ENCODE measurements at regions not wholly inside any gene's neighbourhood (a gene's known extent, or its start where the extent isn't known, plus 50 kb on each side); places are given as distances from the start of the nearest gene placed in this dataset.
"Not testable (repeated sequence)": the region's sequence is repeated elsewhere in the genome, so short reads cannot be mapped to it uniquely, and the experiment has no call there.

DNA sequence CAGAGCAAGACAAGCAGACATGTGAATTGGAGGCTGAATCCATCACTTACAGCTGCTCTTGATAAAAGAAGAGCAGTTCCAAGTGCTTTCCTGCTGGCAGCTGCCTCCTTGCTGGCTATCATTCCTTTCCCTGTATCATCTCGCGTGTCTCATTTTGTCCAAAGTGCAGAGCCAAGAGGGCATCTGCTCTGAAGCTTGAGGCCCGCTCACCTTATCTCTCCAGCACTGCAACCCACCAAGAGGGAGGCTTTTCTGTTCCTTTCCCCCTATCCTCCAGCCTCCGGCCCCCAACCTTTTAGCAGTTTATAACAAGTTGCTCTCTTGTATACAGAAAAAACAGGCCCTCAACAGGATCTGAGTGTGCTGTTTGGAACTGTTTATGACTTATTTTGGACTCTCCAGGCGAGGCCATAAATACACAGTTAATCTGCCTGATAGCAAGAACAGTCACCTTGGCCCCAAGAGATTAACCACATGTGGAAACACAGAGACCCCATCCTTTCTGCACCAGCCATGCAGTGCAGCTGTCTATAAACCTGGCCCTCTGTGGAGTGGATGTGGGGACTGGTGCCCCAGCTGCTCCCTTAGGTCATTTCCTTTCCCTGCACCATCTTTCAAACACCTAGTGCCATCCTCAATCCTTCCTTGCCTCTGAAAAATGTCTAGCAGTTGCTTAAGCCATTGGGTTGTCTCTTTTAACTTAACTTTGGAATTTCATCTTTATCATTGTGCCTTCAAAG is 172.5 kb upstream of the FERMT1 start:
- TF ChIP-seq, protein P1, sequence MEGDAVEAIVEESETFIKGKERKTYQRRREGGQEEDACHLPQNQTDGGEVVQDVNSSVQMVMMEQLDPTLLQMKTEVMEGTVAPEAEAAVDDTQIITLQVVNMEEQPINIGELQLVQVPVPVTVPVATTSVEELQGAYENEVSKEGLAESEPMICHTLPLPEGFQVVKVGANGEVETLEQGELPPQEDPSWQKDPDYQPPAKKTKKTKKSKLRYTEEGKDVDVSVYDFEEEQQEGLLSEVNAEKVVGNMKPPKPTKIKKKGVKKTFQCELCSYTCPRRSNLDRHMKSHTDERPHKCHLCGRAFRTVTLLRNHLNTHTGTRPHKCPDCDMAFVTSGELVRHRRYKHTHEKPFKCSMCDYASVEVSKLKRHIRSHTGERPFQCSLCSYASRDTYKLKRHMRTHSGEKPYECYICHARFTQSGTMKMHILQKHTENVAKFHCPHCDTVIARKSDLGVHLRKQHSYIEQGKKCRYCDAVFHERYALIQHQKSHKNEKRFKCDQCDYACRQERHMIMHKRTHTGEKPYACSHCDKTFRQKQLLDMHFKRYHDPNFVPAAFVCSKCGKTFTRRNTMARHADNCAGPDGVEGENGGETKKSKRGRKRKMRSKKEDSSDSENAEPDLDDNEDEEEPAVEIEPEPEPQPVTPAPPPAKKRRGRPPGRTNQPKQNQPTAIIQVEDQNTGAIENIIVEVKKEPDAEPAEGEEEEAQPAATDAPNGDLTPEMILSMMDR (IDR thresholded peaks at IDR 0.05; ENCODE audit: control insufficient read depth, extremely low read depth, insufficient read depth) = no peak
- DNase-seq (ENCODE audit: low read depth) = no peak
- no peak overlapping the region for H3K4me3 ChIP-seq (ENCODE audit: low read depth, low read length)

DNA sequence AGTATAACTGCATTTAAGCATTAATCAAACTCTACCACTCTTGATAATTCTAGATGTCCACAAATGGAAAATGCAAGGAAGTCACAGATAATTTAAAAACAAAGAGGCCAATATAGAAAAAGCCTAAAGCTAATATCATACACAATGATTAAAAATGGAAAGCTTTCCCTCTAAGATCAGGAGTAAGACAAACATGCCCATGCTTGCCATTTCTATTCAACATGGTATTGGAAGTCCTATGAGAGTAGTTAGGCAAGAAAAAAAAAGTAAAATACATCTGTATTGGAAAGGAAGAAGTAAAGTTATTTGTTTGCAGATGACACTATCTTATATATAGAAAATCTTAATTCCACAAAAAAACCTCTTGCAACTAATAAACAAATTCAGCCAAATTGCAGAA is 164.6 kb upstream of the FERMT1 start:
- no peak overlapping the region for H3K4me3 ChIP-seq (ENCODE audit: low read depth, low read length)
- TF ChIP-seq, protein P1 (IDR thresholded peaks at IDR 0.05; ENCODE audit: control insufficient read depth, extremely low read depth, insufficient read depth) = no peak
- no peak for DNase-seq (ENCODE audit: low read depth)

DNA sequence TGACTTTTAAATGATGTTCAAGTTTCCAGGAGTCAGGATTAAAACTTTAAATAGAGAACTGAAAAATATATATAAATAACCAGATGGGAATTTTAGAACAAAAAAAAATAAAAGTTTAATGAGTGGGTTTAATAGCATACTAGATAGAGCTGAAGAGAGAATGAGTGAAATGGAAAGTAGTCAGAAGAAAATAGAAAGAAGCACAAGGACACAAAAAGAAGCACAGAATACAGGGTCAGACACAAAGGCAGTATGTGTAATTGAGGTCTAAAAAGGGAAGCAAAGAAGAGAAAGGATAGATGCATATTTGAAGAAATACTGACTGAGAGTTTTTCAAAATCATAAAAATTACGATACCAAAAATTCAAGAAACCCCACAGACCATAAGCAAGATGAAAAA is 159.8 kb upstream of the FERMT1 start:
- TF ChIP-seq, protein P1 (IDR thresholded peaks at IDR 0.05; ENCODE audit: control insufficient read depth, extremely low read depth, insufficient read depth) = no peak
- no peak overlapping the region for H3K4me3 ChIP-seq (ENCODE audit: low read depth, low read length)
- no peak for DNase-seq (ENCODE audit: low read depth)

DNA sequence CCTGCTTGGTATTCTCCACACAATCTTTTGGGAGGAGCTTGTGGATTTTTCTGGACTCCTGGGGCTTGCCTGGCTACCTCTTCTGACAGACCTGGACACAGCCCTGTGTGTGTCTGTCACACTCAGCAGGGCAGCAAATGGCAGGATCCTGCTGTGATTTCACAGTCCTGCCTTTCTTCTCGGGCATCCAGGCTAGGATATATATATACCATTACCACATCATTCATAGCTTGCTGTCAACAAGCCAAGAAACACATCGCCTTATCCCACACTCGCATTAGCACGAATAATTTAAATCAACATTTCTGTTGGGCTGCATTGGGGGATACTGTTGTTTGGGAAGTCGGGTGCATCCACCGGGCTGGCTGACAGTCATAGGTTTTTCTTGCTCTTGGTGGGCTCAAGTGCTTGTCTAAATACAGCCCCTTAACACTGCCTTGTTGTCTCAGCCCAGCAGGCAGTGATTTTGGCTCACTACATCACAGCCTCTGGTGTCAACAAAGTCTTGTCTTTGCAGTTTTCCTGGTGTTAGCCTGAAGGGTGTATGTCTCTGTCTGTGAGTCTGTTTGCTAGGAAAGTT is 154.9 kb upstream of the FERMT1 start:
- no peak for DNase-seq (ENCODE audit: low read depth)

DNA sequence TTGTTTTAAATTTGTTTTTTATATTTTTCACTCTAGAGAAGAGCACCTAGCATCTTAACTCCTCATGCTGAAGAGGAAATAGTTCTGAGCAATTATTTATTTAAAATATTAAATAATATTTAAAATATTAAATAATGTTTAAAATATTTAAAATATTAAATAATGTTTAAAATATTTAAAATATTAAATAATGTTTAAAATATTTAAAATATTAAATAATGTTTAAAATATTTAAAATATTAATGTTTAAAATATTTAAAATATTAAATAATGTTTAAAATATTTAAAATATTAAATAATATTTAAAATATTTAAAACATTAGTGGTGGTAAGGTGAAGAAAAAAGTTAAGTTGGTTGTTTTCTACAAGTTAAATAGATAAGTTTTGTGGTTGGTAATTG is 147.6 kb upstream of the FERMT1 start:
- H3K4me3 ChIP-seq (ENCODE audit: low read depth, low read length); DNase-seq (ENCODE audit: low read depth): not testable (repeated sequence)

More for the DNA sequence above, 154.9 kb upstream of the FERMT1 start:
- TF ChIP-seq, protein P1 (IDR thresholded peaks at IDR 0.05; ENCODE audit: control insufficient read depth, extremely low read depth, insufficient read depth) = no peak
- H3K4me3 ChIP-seq (ENCODE audit: low read depth, low read length) = no peak overlapping the region

DNA sequence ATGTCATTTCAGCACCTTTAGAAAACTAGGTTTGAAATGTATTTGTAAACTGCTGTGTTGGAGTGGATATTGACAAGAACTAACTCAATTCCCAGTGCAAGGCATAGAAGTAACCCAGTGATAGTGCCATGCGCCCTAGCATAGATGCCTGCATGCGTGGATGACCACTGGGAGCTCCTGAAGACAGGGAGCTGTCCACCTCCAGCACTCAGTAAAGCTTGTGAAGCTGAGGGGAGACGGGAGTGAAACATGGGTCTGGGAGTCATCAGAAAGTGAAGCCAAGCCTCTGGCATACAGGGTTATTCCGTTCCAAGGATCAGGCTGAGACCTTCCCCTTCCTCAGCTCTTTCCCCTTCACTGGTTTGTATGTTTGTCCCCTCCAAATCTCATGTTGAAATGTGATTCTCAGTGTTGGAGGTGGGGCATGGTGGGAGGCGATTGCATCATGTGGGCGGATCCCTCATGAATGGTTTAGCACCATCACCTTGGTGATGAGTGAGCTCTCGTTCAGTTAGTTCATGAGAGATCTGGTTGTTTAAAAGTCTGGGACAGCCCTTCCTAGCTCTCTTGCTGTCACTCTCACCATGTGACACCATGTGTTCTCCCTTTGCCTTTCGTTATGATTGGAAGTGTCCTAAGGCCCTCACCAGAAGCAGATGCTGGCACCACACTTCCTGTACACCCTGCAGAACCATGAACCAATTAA is 146.5 kb upstream of the FERMT1 start:
- TF ChIP-seq, protein P1 (IDR thresholded peaks at IDR 0.05; ENCODE audit: control insufficient read depth, extremely low read depth, insufficient read depth) = no peak
- DNase-seq (ENCODE audit: low read depth) = no peak
- H3K4me3 ChIP-seq (ENCODE audit: low read depth, low read length) = no peak overlapping the region

DNA sequence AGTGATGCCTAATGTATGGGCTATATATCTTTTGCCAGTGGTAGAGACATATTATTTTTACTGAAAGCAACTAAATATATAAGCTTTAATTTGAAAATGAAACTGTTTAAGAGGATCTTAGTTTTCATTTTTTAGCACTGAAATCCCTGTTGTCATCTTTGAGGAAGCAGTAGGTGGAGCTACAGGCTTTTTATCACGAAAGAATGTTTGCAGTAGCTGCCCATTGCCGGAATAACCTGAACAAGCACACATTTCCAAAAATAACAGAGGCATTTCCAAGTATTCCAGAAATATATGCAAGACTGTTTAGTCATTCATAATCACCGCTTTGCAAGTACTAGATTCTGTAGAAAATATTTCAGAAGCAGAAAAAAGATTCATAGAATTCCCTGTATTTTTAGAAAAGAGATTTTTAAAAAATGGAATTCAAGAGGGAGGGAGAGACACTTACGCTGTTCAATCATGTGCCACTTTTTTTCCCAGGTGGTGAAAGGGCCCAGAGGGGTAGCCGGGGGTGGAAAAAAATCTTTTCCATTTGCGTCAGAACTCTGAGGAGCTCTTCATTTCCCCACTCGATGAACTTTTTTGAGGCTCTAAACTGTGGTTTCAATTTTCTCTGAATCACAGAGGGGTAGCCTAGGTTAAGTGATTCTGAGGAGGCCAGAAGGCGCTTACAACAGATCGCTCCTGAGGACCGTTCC is 142.5 kb upstream of the FERMT1 start:
- no peak overlapping the region for H3K4me3 ChIP-seq (ENCODE audit: low read depth, low read length)
- DNase-seq (ENCODE audit: low read depth) = peak; percentile 7
- TF ChIP-seq, protein P1 (IDR thresholded peaks at IDR 0.05; ENCODE audit: control insufficient read depth, extremely low read depth, insufficient read depth) = peak; percentile 75

All from LNCaP clone FGC (cell line).